ENCODE measurements at regions not wholly inside any gene's neighbourhood (a gene's known extent, or its start where the extent isn't known, plus 50 kb on each side); places are given as distances from the start of the nearest gene placed in this dataset.
A peak's percentile ranks its signal among the peaks of the same experiment; 100 is the strongest.
"Not testable (repeated sequence)": the region's sequence is repeated elsewhere in the genome, so short reads cannot be mapped to it uniquely, and the experiment has no call there.

- DNase-seq (ENCODE audit: low read depth, low spot score) = no peak
Observed at GRCh38 chr14:25436906-25437305, 387.0 kb upstream of the STXBP6 start.

GRCh38 chr14:25436288-25436875 lies 386.4 kb upstream of the STXBP6 start:
- DNase-seq (ENCODE audit: low read depth, low spot score) = no peak

GRCh38 chr14:25431211-25432076 lies 381.5 kb upstream of the STXBP6 start:
- peak; percentile 25 for DNase-seq (ENCODE audit: low read depth, low spot score)

- DNase-seq (ENCODE audit: low read depth, low spot score) = no peak
Observed at GRCh38 chr14:25430808-25431207, 380.9 kb upstream of the STXBP6 start.

- no peak for DNase-seq (ENCODE audit: low read depth, low spot score)
Observed at GRCh38 chr14:25412998-25413397, 363.1 kb upstream of the STXBP6 start.

GRCh38 chr14:25411781-25412757 lies 362.1 kb upstream of the STXBP6 start:
- DNase-seq (ENCODE audit: low read depth, low spot score) = peak; percentile 17

- peak; percentile 42 for DNase-seq (ENCODE audit: low read depth, low spot score)
Observed at GRCh38 chr14:25406818-25407217, 356.9 kb upstream of the STXBP6 start.

GRCh38 chr14:25400607-25401206 lies 350.8 kb upstream of the STXBP6 start:
- no peak for DNase-seq (ENCODE audit: low read depth, low spot score)

GRCh38 chr14:25396128-25396527 lies 346.2 kb upstream of the STXBP6 start:
- no peak for DNase-seq (ENCODE audit: low read depth, low spot score)

GRCh38 chr14:25394791-25395391 lies 344.9 kb upstream of the STXBP6 start:
- no peak for DNase-seq (ENCODE audit: low read depth, low spot score)

GRCh38 chr14:25394356-25394755 lies 344.4 kb upstream of the STXBP6 start:
- DNase-seq (ENCODE audit: low read depth, low spot score) = no peak

- DNase-seq (ENCODE audit: low read depth, low spot score) = no peak
Observed at GRCh38 chr14:25389948-25390347, 340.0 kb upstream of the STXBP6 start.

GRCh38 chr14:25381498-25381897 lies 331.6 kb upstream of the STXBP6 start:
- no peak for DNase-seq (ENCODE audit: low read depth, low spot score)

- DNase-seq (ENCODE audit: low read depth, low spot score) = no peak
Observed at GRCh38 chr14:25375639-25376038, 325.7 kb upstream of the STXBP6 start.

GRCh38 chr14:25371068-25371467 lies 321.1 kb upstream of the STXBP6 start:
- no peak for DNase-seq (ENCODE audit: low read depth, low spot score)

- not testable (repeated sequence) for DNase-seq (ENCODE audit: low read depth, low spot score)
Observed at GRCh38 chr14:25370057-25370456, 320.1 kb upstream of the STXBP6 start.

- no peak for DNase-seq (ENCODE audit: low read depth, low spot score)
Observed at GRCh38 chr14:25358330-25358729, 308.4 kb upstream of the STXBP6 start.

- no peak for DNase-seq (ENCODE audit: low read depth, low spot score)
Observed at GRCh38 chr14:25351269-25351668, 301.3 kb upstream of the STXBP6 start.

- no peak for DNase-seq (ENCODE audit: low read depth, low spot score)
Observed at GRCh38 chr14:25350802-25351201, 300.9 kb upstream of the STXBP6 start.

- no peak for DNase-seq (ENCODE audit: low read depth, low spot score)
Observed at GRCh38 chr14:25350021-25350420, 300.1 kb upstream of the STXBP6 start.

- DNase-seq (ENCODE audit: low read depth, low spot score) = no peak
Observed at GRCh38 chr14:25349269-25349668, 299.3 kb upstream of the STXBP6 start.

All from iPS DF 19.7 (cell line).